Vagina (tissue), 2 donors: ENCODE measurements at regions not wholly inside any gene's neighbourhood (a gene's known extent, or its start where the extent isn't known, plus 50 kb on each side); places are given as distances from the start of the nearest gene placed in this dataset.

ENCODE experiments used
- POLR2AphosphoS5 ChIP-seq, 2 donors: sonication (generic); formaldehyde crosslinking; IDR thresholded peaks; one replicate each; pipeline ENCODE4 v1.9.0; 2017; ENCODE audit warnings: antibody characterized with exemption in 2 of 2, mild to moderate bottlenecking in 2 of 2, low read depth in 1 of 2; ENCODE audit not compliant: insufficient read depth in 1 of 2
- TF ChIP-seq, protein P1 (sequence below), 3 experiments: fragments of 450-650 bp in 2 of 3; fragments of 200-600 bp in 1 of 3; sonication (generic) in 1 of 3; IDR thresholded peaks; one replicate each; pipeline ENCODE4 v1.5.1; 2017 to 2019; ENCODE audit warnings: antibody characterized with exemption in 3 of 3, mild to moderate bottlenecking in 2 of 3, moderate library complexity in 2 of 3

DNA sequence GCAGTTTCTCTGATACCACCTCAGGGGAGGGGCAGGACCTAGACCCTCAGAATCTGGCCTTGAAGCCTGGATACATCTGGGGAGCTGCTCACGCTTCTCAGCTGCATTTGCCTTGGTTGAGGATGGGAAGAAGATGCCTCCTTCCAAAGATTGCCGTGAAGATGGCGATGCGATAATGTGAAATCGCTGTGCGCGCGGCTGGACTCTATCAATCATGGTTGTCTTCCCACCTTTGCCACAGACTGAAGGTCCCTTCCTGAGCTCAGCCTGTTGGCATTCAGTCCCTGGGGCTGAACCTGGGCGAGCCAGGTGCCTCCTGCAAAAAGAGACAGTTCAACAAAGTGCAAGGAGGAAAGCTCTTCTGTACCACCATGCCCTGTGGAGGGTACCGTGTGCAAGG is 114.4 kb upstream of the SLC45A1 start:
- TF ChIP-seq, protein P1, sequence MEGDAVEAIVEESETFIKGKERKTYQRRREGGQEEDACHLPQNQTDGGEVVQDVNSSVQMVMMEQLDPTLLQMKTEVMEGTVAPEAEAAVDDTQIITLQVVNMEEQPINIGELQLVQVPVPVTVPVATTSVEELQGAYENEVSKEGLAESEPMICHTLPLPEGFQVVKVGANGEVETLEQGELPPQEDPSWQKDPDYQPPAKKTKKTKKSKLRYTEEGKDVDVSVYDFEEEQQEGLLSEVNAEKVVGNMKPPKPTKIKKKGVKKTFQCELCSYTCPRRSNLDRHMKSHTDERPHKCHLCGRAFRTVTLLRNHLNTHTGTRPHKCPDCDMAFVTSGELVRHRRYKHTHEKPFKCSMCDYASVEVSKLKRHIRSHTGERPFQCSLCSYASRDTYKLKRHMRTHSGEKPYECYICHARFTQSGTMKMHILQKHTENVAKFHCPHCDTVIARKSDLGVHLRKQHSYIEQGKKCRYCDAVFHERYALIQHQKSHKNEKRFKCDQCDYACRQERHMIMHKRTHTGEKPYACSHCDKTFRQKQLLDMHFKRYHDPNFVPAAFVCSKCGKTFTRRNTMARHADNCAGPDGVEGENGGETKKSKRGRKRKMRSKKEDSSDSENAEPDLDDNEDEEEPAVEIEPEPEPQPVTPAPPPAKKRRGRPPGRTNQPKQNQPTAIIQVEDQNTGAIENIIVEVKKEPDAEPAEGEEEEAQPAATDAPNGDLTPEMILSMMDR (IDR thresholded peaks at IDR 0.05), result no peak
- TF ChIP-seq POLR2AphosphoS5 (IDR thresholded peaks at IDR 0.05; ENCODE audit: insufficient read depth in 1 of 2, low read depth in 1 of 2), result no peak
